WTC11 (cell line): ENCODE measurements at regions not wholly inside any gene's neighbourhood (a gene's known extent, or its start where the extent isn't known, plus 50 kb on each side); places are given as distances from the start of the nearest gene placed in this dataset.

ENCODE experiments used
- ATAC-seq: fragments of 200-7000 bp; cut with Tn5 transposase; 2 replicates; pipeline ENCODE4 v1.10.0; 2021; ENCODE audit warnings: mild to moderate bottlenecking, moderate library complexity
- CTCF ChIA-PET: fragments of 300-600 bp; sonication (Branson Sonifier 250); formaldehyde crosslinking; loops from one replicate; lab custom pipeline; 2021; ENCODE audit warnings: antibody characterized with exemption; lab: Charles Lee
- POLR2A ChIA-PET: fragments of 350-600 bp; sonication (Branson Sonifier 250); formaldehyde crosslinking; loops from one replicate; lab custom pipeline; 2021; ENCODE audit warnings: antibody characterized with exemption; lab: Charles Lee
- DNase-seq: peaks from one replicate; pipeline ENCODE4 v3.0.0; 2021; ENCODE audit warnings: low spot score
- H3K27ac Mint-ChIP-seq: 2 replicates; pipeline ENCODE4 v1.8.0; 2021; ENCODE audit warnings: mixed read lengths
- H3K27me3 Mint-ChIP-seq: 2 replicates; pipeline ENCODE4 v1.8.0; 2021; ENCODE audit warnings: low read depth, mild to moderate bottlenecking, moderate library complexity, mixed read lengths
- H3K36me3 Mint-ChIP-seq: 2 replicates; pipeline ENCODE4 v1.8.0; 2021; ENCODE audit warnings: mixed read lengths
- H3K4me1 Mint-ChIP-seq: 2 replicates; pipeline ENCODE4 v1.8.0; 2022; ENCODE audit warnings: mixed read lengths
- H3K4me3 Mint-ChIP-seq: 2 replicates; pipeline ENCODE4 v1.8.0; 2021; ENCODE audit warnings: mild to moderate bottlenecking, moderate library complexity, mixed read lengths
- H3K9me3 Mint-ChIP-seq: 2 replicates; pipeline ENCODE4 v1.8.0; 2021; ENCODE audit warnings: mixed read lengths
- ELF4 ChIP-seq: sonication (generic); formaldehyde crosslinking; IDR thresholded peaks from 2 replicates; pipeline ENCODE4 v1.8.1; 2022; ENCODE audit warnings: low read depth, mild to moderate bottlenecking, moderate library complexity, missing genetic modification reagents
- ETV6 ChIP-seq: sonication (generic); formaldehyde crosslinking; IDR thresholded peaks from 2 replicates; pipeline ENCODE4 v1.8.1; 2022; ENCODE audit warnings: mild to moderate bottlenecking, missing genetic modification reagents
- KAT7 ChIP-seq: sonication (generic); formaldehyde crosslinking; IDR thresholded peaks from 2 replicates; pipeline ENCODE4 v1.8.1; 2023; ENCODE audit warnings: missing genetic modification reagents, mild to moderate bottlenecking, borderline replicate concordance
- MYBL2 ChIP-seq: sonication (generic); formaldehyde crosslinking; IDR thresholded peaks from 2 replicates; pipeline ENCODE4 v1.8.1; 2023; ENCODE audit warnings: mild to moderate bottlenecking, moderate library complexity, missing genetic modification reagents
- NR2C2 ChIP-seq: sonication (generic); formaldehyde crosslinking; IDR thresholded peaks from 2 replicates; pipeline ENCODE4 v1.8.0; 2022; ENCODE audit warnings: mild to moderate bottlenecking, missing genetic modification reagents
- OVOL2 ChIP-seq: fragments of 250-450 bp; sonication (Bioruptor Pico); IDR thresholded peaks from 2 replicates; pipeline ENCODE4 v1.9.0; 2021; ENCODE audit warnings: mild to moderate bottlenecking, borderline replicate concordance
- RORB ChIP-seq: fragments of 250-450 bp; sonication (Bioruptor Pico); IDR thresholded peaks from 2 replicates; pipeline ENCODE4 v1.9.0; 2021; ENCODE audit warnings: mild to moderate bottlenecking
- SMAD4 ChIP-seq: sonication (generic); formaldehyde crosslinking; IDR thresholded peaks from 2 replicates; pipeline ENCODE4 v1.8.0; 2022; ENCODE audit warnings: mild to moderate bottlenecking, missing genetic modification reagents
- SOX15 ChIP-seq: fragments of 250-450 bp; sonication (Bioruptor Pico); IDR thresholded peaks from 2 replicates; pipeline ENCODE4 v1.9.0; 2021; ENCODE audit warnings: mild to moderate bottlenecking
- SP1 ChIP-seq: sonication (generic); formaldehyde crosslinking; conservative IDR thresholded peaks from 2 replicates; pipeline ENCODE4 v1.8.1; 2022; ENCODE audit warnings: missing genetic modification reagents
- TEAD4 ChIP-seq: sonication (generic); formaldehyde crosslinking; IDR thresholded peaks from 2 replicates; pipeline ENCODE4 v1.8.0; 2022; ENCODE audit warnings: mild to moderate bottlenecking, missing genetic modification reagents
- ZNF671 ChIP-seq: fragments of 250-450 bp; sonication (Bioruptor Pico); IDR thresholded peaks from 2 replicates; pipeline ENCODE4 v1.8.0; 2021; ENCODE audit warnings: mild to moderate bottlenecking
- TF ChIP-seq, protein P1 (sequence below): sonication (generic); formaldehyde crosslinking; IDR thresholded peaks from 2 replicates; pipeline ENCODE4 v1.8.1; 2023; ENCODE audit warnings: mild to moderate bottlenecking, moderate library complexity, missing genetic modification reagents
- TF ChIP-seq, protein P2 (sequence below): sonication (generic); formaldehyde crosslinking; IDR thresholded peaks from 2 replicates; pipeline ENCODE4 v1.8.1; 2023; ENCODE audit warnings: mild to moderate bottlenecking, missing genetic modification reagents
- TF ChIP-seq, protein P3 (sequence below): fragments of 250-450 bp; sonication (Bioruptor Pico); IDR thresholded peaks from 2 replicates; pipeline ENCODE4 v1.8.0; 2021; ENCODE audit warnings: mild to moderate bottlenecking
- TF ChIP-seq, protein P4 (sequence below): sonication (generic); formaldehyde crosslinking; IDR thresholded peaks from 2 replicates; pipeline ENCODE4 v1.8.1; 2023; ENCODE audit warnings: mild to moderate bottlenecking, missing genetic modification reagents, moderate library complexity
- TF ChIP-seq, protein P5 (sequence below): sonication (generic); formaldehyde crosslinking; IDR thresholded peaks from 2 replicates; pipeline ENCODE4 v1.8.1; 2022; ENCODE audit warnings: missing genetic modification reagents, borderline replicate concordance
- TF ChIP-seq, protein P6 (sequence below): fragments of 250-450 bp; sonication (Bioruptor Pico); IDR thresholded peaks from 2 replicates; pipeline ENCODE4 v2.1.2; 2022; ENCODE audit warnings: mild to moderate bottlenecking, moderate library complexity
- TF ChIP-seq, protein P7 (sequence below): sonication (generic); formaldehyde crosslinking; conservative IDR thresholded peaks from 2 replicates; pipeline ENCODE4 v1.8.1; 2022; ENCODE audit warnings: mild to moderate bottlenecking, missing genetic modification reagents

DNA sequence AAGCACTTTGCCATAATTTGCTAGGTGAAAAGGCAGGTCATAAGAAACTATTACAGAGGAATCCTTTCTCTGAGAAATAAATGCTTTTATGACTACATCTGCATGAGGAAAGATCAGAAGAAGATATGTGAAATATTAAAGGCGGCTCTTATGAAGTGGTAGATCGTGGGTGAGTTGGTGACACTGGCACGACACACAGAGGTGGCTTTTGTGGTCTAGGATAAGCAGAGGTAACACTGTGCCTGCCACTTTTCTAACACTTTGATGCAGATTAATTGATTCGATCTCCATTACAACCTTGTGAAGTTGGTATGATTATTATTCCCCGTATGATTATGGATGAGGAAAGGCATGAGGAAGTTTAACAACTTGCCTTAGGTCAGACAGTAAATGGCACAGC, 60.0 kb upstream of the ELK3 start (continued):
- TF ChIP-seq, protein P1, sequence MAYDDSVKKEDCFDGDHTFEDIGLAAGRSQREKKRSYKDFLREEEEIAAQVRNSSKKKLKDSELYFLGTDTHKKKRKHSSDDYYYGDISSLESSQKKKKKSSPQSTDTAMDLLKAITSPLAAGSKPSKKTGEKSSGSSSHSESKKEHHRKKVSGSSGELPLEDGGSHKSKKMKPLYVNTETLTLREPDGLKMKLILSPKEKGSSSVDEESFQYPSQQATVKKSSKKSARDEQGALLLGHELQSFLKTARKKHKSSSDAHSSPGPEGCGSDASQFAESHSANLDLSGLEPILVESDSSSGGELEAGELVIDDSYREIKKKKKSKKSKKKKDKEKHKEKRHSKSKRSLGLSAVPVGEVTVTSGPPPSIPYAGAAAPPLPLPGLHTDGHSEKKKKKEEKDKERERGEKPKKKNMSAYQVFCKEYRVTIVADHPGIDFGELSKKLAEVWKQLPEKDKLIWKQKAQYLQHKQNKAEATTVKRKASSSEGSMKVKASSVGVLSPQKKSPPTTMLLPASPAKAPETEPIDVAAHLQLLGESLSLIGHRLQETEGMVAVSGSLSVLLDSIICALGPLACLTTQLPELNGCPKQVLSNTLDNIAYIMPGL (CRISPR knock-in tag): no peak
- no peak for TF ChIP-seq SP1 (CRISPR knock-in tag)
- TF ChIP-seq, all 79 proteins: peak for 0

DNA sequence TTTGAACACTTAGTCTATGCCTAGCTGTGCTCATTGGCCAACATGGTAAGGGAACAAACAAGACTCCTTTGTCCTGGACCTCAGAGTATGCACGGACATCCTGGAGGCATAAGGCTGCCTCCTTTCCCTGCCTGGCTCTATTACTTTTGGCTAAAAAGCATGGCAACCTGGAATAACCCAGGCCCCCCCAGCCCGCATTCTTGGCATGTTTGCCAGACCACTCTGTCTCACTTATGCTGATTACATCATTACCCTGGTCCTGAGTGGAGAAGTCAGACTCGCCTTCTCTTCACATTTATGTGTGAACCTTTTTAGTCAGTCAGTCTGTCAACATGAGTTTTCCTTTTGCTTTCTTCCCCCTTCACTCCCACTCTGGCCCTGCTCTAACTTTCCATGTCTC, 58.0 kb upstream of the ELK3 start:
- TF ChIP-seq MYBL2 (CRISPR knock-in tag) (no peak), ZNF671 (CRISPR knock-in tag) (no peak), ELF4 (CRISPR knock-in tag) (no peak), RORB (CRISPR knock-in tag) (no peak), TEAD4 (CRISPR knock-in tag) (no peak), SOX15 (CRISPR knock-in tag) (no peak), KAT7 (CRISPR knock-in tag) (no peak), OVOL2 (no peak), ETV6 (CRISPR knock-in tag) (no peak), NR2C2 (CRISPR knock-in tag) (no peak), SMAD4 (no peak)
- TF ChIP-seq, protein P2, sequence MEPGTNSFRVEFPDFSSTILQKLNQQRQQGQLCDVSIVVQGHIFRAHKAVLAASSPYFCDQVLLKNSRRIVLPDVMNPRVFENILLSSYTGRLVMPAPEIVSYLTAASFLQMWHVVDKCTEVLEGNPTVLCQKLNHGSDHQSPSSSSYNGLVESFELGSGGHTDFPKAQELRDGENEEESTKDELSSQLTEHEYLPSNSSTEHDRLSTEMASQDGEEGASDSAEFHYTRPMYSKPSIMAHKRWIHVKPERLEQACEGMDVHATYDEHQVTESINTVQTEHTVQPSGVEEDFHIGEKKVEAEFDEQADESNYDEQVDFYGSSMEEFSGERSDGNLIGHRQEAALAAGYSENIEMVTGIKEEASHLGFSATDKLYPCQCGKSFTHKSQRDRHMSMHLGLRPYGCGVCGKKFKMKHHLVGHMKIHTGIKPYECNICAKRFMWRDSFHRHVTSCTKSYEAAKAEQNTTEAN (CRISPR knock-in tag): no peak
- TF ChIP-seq, protein P3, sequence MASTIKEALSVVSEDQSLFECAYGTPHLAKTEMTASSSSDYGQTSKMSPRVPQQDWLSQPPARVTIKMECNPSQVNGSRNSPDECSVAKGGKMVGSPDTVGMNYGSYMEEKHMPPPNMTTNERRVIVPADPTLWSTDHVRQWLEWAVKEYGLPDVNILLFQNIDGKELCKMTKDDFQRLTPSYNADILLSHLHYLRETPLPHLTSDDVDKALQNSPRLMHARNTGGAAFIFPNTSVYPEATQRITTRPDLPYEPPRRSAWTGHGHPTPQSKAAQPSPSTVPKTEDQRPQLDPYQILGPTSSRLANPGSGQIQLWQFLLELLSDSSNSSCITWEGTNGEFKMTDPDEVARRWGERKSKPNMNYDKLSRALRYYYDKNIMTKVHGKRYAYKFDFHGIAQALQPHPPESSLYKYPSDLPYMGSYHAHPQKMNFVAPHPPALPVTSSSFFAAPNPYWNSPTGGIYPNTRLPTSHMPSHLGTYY (CRISPR knock-in tag): no peak
- TF ChIP-seq, protein P4, sequence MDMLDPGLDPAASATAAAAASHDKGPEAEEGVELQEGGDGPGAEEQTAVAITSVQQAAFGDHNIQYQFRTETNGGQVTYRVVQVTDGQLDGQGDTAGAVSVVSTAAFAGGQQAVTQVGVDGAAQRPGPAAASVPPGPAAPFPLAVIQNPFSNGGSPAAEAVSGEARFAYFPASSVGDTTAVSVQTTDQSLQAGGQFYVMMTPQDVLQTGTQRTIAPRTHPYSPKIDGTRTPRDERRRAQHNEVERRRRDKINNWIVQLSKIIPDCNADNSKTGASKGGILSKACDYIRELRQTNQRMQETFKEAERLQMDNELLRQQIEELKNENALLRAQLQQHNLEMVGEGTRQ (CRISPR knock-in tag): no peak
- TF ChIP-seq, protein P5, sequence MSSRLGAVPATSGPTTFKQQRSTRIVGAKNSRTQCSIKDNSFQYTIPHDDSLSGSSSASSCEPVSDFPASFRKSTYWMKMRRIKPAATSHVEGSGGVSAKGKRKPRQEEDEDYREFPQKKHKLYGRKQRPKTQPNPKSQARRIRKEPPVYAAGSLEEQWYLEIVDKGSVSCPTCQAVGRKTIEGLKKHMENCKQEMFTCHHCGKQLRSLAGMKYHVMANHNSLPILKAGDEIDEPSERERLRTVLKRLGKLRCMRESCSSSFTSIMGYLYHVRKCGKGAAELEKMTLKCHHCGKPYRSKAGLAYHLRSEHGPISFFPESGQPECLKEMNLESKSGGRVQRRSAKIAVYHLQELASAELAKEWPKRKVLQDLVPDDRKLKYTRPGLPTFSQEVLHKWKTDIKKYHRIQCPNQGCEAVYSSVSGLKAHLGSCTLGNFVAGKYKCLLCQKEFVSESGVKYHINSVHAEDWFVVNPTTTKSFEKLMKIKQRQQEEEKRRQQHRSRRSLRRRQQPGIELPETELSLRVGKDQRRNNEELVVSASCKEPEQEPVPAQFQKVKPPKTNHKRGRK (CRISPR knock-in tag): no peak
- TF ChIP-seq, protein P6, sequence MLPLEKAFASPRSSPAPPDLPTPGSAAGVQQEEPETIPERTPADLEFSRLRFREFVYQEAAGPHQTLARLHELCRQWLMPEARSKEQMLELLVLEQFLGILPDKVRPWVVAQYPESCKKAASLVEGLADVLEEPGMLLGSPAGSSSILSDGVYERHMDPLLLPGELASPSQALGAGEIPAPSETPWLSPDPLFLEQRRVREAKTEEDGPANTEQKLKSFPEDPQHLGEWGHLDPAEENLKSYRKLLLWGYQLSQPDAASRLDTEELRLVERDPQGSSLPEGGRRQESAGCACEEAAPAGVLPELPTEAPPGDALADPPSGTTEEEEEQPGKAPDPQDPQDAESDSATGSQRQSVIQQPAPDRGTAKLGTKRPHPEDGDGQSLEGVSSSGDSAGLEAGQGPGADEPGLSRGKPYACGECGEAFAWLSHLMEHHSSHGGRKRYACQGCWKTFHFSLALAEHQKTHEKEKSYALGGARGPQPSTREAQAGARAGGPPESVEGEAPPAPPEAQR (CRISPR knock-in tag): no peak
- TF ChIP-seq, protein P7, sequence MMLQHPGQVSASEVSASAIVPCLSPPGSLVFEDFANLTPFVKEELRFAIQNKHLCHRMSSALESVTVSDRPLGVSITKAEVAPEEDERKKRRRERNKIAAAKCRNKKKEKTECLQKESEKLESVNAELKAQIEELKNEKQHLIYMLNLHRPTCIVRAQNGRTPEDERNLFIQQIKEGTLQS (CRISPR knock-in tag): no peak
- ATAC-seq: no peak
- ChIA-PET CTCF (interaction anchor here (0.6 kb wide), 1 partner anchor 79 kb away, joined by 6 read pairs; no protein-coding TSS in a partner anchor), POLR2A (no interaction called here)
- Mint-ChIP-seq H3K27ac (no peak overlapping the region), H3K9me3 (peaks cover 16% of the 10 kb centered on the region), H3K4me1 (peaks cover 7% of the 10 kb centered on the region), H3K36me3 (no peaks in the 10 kb centered on the region), H3K4me3 (no peak overlapping the region), H3K27me3 (no peaks in the 10 kb centered on the region)
- no peak for DNase-seq
